Panc1 (cell line): ENCODE measurements at regions not wholly inside any gene's neighbourhood (a gene's known extent, or its start where the extent isn't known, plus 50 kb on each side); places are given as distances from the start of the nearest gene placed in this dataset.

Source experiments
- CTCF ChIP-seq: fragments of 450-650 bp; IDR thresholded peaks from 2 replicates; pipeline ENCODE4 v1.5.1; 2017; ENCODE audit warnings: mild to moderate bottlenecking
- POLR2AphosphoS5 ChIP-seq: IDR thresholded peaks from 2 replicates; pipeline ENCODE4 v1.6.1; 2012; ENCODE audit warnings: mild to moderate bottlenecking, low read depth, low read length, moderate library complexity

GRCh38 chr18:1177232-1177631, 272.6 kb downstream of the ADCYAP1 start:
- no peak for TF ChIP-seq POLR2AphosphoS5
- TF ChIP-seq CTCF, result no peak
